Lower lobe of right lung (tissue), 2 donors: ENCODE measurements at regions not wholly inside any gene's neighbourhood (a gene's known extent, or its start where the extent isn't known, plus 50 kb on each side); places are given as distances from the start of the nearest gene placed in this dataset.

Experiments used
- ATAC-seq, 2 donors: fragments of 200-7000 bp; cut with Tn5 transposase; one replicate each; pipeline ENCODE4 v1.9.1; 2020 to 2022; ENCODE audit warnings: mild to moderate bottlenecking in 2 of 2, moderate library complexity in 2 of 2
- DNase-seq: peaks from one replicate; pipeline ENCODE4 v3.0.0-alpha.2; 2020
- H3K27ac ChIP-seq: fragments of 200-600 bp; one replicate; pipeline ENCODE4 v1.8.0; 2022
- H3K27me3 ChIP-seq: fragments of 200-600 bp; one replicate; pipeline ENCODE4 v1.8.0; 2022; ENCODE audit warnings: low read depth
- H3K36me3 ChIP-seq: fragments of 200-600 bp; one replicate; pipeline ENCODE4 v1.8.0; 2022; ENCODE audit warnings: mild to moderate bottlenecking
- H3K4me1 ChIP-seq: fragments of 200-600 bp; one replicate; pipeline ENCODE4 v1.8.0; 2022
- H3K4me3 ChIP-seq: fragments of 200-600 bp; one replicate; pipeline ENCODE4 v1.8.0; 2022; ENCODE audit warnings: mild to moderate bottlenecking
- H3K9me3 ChIP-seq: fragments of 200-600 bp; one replicate; pipeline ENCODE4 v1.8.0; 2022
- CTCF ChIP-seq: fragments of 200-600 bp; IDR thresholded peaks from one replicate; pipeline ENCODE4 v1.8.0; 2022; ENCODE audit warnings: antibody characterized with exemption, mild to moderate bottlenecking
- intact Hi-C: fragments of 100-400 bp; cut with DNase I; formaldehyde crosslinking; loops from one replicate; pipeline ENCODE4 v1.11.0; 2022
- donor health status: DM: no; HTN: yes; CAD: no; lungs with severe emphysema.

DNA sequence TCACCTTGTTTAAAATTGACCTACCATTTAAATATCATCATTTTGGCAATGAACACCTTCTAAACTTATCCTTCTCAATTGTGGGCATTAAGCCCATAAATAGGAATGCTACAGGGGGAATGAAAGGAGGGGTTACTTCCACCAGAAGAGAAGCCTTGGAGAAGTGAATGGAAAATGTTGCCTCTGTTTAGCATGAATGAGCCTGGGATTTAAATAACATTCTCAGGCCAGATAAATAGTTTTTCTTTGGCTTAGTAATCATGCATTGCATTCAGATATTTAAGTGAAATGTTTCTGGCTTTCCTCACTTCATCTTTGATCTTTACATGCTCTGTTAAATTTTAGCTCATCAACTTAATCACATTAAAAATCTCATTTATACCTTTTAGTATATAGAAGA lies 284.3 kb upstream of the FMN2 start:
- DNase-seq (no peak), ATAC-seq (no peak)
- H3K36me3 ChIP-seq, result no peaks in the 10 kb centered on the region
- peaks cover 5% of the 10 kb centered on the region for H3K4me1 ChIP-seq
- intact Hi-C loops, result no loop called here
- no peaks in the 10 kb centered on the region for H3K27me3 ChIP-seq
- no peak overlapping the region for H3K4me3 ChIP-seq
- no peak overlapping the region for H3K27ac ChIP-seq
- H3K9me3 ChIP-seq, result no peaks in the 10 kb centered on the region
- TF ChIP-seq CTCF, result no peak

DNA sequence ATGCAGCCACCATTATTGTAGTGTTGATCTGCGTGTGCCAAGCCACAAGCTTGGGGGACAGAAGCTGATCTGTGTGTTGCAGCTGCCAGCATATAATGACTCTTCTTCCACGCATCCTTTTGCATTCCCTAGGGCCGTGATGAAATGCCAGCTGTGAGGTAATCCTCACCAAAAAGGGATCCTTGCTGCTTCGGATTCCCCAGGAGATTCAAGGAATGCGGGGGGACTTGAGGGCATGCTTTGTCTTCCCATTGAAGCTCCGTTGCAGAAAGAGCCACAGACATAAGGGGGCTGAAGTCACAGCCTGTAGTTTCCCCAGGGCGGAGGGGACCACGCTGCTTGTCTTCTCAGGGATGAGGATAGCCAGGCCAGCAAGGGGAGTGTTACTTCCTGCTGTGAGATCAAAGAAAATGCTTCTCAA lies 281.6 kb upstream of the FMN2 start:
- H3K27me3 ChIP-seq, result no peaks in the 10 kb centered on the region
- H3K4me3 ChIP-seq, result no peak overlapping the region
- H3K36me3 ChIP-seq, result no peaks in the 10 kb centered on the region
- ATAC-seq (no peak), DNase-seq (no peak)
- H3K9me3 ChIP-seq, result no peaks in the 10 kb centered on the region
- peaks cover 5% of the 10 kb centered on the region for H3K4me1 ChIP-seq
- no peak overlapping the region for H3K27ac ChIP-seq
- intact Hi-C loops, result no loop called here
- TF ChIP-seq CTCF, result no peak

GRCh38 chr1:239811211-239811885 lies 280.3 kb upstream of the FMN2 start:
- intact Hi-C loops, result no loop called here
- ATAC-seq, result no peak
- no peak overlapping the region for H3K27ac ChIP-seq

DNA sequence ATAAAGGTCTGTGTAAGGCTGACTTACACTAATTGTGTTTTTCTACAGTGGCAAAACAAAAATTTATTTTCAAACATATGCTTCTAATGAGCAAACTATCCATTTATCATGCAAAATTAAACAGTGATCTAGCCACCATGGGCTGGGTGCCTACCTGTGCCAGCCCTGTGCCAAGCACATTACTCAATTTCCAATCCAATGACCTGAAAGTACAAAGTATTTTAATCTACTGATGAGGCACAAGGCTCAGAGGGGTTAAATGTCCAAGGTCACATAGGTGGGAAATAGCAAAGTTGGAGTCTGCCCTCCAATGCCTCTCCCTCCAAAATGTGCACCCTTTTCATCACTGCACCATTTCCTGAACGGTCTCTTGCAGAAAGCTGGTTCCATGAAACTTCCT lies 279.1 kb upstream of the FMN2 start:
- H3K27me3 ChIP-seq, result no peaks in the 10 kb centered on the region
- intact Hi-C loops, result no loop called here
- no peaks in the 10 kb centered on the region for H3K9me3 ChIP-seq
- no peak overlapping the region for H3K27ac ChIP-seq
- no peak overlapping the region for H3K4me3 ChIP-seq
- no peak for ATAC-seq
- peaks cover 9% of the 10 kb centered on the region for H3K4me1 ChIP-seq
- no peak for TF ChIP-seq CTCF
- no peak for DNase-seq
- H3K36me3 ChIP-seq, result no peaks in the 10 kb centered on the region

More at GRCh38 chr1:239811211-239811885, 280.3 kb upstream of the FMN2 start:
- H3K27me3 ChIP-seq, result no peaks in the 10 kb centered on the region
- H3K9me3 ChIP-seq, result no peaks in the 10 kb centered on the region
- no peak for DNase-seq
- TF ChIP-seq CTCF, result no peak
- H3K4me1 ChIP-seq, result peaks cover 6% of the 10 kb centered on the region
- no peaks in the 10 kb centered on the region for H3K36me3 ChIP-seq
- no peak overlapping the region for H3K4me3 ChIP-seq

DNA sequence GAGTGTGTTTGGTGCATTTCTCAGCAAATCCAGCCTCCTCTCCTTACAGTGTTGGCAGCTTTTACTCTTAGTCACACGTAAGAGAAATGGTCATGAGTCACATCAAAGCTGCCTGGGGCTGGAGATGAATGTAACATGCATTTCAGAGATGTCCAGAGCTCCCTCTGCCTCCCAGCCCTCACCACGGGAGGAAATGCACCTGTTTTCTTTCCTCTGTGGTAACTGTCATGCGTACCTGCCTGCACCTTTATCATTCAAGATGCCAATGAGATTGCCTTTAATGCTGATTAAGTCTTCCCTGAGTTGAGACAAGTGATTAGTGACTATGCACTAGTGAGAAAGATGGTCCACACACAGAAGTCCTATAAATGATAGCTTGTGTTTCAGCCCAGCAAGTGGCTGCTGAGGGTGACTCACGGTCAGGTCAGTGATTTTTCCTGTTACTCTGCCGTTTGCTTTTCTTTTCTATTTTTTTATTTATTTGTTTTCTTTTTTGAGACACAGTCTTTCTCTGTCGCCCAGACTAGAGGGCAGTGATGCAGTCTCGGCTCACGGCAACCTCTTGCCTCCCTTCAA lies 277.3 kb upstream of the FMN2 start:
- Histone ChIP-seq H3K9me3 (no peaks in the 10 kb centered on the region), H3K27me3 (no peaks in the 10 kb centered on the region), H3K36me3 (no peaks in the 10 kb centered on the region), H3K4me3 (no peak overlapping the region), H3K27ac (no peak overlapping the region), H3K4me1 (peaks cover 9% of the 10 kb centered on the region)
- TF ChIP-seq CTCF, result no peak
- intact Hi-C loops, result no loop called here
- ATAC-seq (peak in 1 of 2 donors; percentile 28), DNase-seq (no peak)
